Superior temporal gyrus (tissue), 1 donor: ENCODE measurements at regions not wholly inside any gene's neighbourhood (a gene's known extent, or its start where the extent isn't known, plus 50 kb on each side); places are given as distances from the start of the nearest gene placed in this dataset.

Source experiments
- DNase-seq: peaks from one replicate; pipeline ENCODE4 v3.0.0-alpha.2; 2016; ENCODE audit errors: extremely low spot score

- no peak for DNase-seq
Observed at GRCh38 chr7:115475761-115476385, 554.0 kb downstream of the MDFIC start.

- DNase-seq: no peak
Observed at GRCh38 chr7:115475206-115475605, 553.3 kb downstream of the MDFIC start.

DNA sequence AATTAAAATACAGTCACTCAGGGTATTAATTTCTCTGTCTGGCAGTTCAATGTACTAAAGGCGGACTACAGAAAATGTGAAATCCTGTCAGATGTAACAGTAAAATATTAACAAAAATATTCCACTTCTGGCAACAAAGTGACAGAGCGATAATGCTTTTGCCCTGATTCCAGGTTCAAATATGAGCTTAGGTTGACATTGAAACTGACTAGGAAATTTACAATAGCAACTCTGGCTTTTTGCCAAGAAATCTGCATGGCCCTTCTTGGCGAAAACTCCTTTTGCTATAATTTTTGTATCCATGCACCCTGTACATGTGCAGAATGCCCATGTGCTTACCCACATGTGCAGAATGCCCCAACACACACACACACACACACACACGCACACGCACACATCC lies 552.2 kb downstream of the MDFIC start:
- no peak for DNase-seq

DNA sequence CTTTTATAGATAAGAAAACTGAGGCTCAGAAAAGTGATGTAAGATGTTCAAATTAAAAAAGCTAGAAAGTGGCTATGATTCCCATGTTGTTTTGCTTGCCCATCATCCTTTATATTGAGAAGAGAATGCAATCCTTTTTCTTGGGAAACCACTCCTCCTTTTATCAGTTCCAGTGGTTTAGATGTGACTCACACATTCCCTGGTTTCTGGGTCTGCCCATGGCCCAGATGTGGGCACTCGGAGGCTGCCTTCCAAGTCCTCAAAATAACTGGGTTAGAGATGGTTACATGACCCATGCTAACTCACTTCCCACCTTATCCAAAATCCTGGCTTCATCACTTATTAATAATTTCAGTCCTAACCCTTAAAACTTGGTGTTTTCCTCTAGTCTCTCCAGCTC lies 550.0 kb downstream of the MDFIC start:
- DNase-seq: no peak

- DNase-seq: no peak
Observed at GRCh38 chr7:115462301-115463015, 540.6 kb downstream of the MDFIC start.

- no peak for DNase-seq
Observed at GRCh38 chr7:115449689-115450088, 527.8 kb downstream of the MDFIC start.

GRCh38 chr7:115447495-115447894 lies 525.6 kb downstream of the MDFIC start:
- DNase-seq: no peak

GRCh38 chr7:115441033-115441432 lies 519.1 kb downstream of the MDFIC start:
- DNase-seq: no peak

DNA sequence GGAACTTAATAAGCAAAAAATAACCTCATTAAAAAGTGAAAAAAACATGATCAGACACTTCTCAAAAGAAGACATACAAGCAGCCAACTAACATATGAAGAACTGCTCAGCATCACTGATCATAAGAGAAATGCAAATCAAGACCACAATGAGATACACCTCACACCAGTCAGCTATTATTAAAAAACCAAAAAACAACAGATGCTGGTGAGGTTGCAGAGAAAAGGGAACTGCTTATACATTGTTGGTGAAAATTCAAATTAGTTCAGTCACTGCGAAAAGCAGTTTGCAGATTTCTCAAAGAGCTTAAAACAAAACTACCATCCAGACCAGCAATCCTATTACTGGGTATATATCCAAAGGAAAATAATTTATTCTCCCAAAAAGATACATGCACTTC lies 513.3 kb downstream of the MDFIC start:
- no peak for DNase-seq

- no peak for DNase-seq
Observed at GRCh38 chr7:115429918-115430317, 508.0 kb downstream of the MDFIC start.

DNA sequence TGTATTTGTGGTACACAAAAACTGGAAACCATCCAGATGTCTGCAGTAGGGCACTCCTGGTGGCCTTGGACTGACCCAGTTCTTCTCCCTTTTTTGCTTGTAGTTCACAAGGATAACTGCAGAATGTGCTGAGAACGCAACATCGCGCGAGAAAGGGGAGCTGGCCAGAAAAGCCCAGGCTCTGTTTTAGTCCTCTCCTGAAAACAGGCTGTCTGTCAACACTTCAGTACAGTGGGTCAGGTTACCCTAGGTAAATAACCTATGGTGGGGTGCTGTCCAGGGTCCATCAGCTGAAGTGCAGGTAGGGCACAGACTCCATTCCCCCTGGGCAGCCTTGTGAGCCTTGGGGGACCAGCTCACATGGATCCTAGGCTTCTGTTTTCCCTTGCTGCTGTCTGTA lies 495.8 kb downstream of the MDFIC start:
- no peak for DNase-seq

GRCh38 chr7:115410972-115411686 lies 489.2 kb downstream of the MDFIC start:
- DNase-seq: no peak

GRCh38 chr7:115410434-115410820 lies 488.5 kb downstream of the MDFIC start:
- DNase-seq: no peak

DNA sequence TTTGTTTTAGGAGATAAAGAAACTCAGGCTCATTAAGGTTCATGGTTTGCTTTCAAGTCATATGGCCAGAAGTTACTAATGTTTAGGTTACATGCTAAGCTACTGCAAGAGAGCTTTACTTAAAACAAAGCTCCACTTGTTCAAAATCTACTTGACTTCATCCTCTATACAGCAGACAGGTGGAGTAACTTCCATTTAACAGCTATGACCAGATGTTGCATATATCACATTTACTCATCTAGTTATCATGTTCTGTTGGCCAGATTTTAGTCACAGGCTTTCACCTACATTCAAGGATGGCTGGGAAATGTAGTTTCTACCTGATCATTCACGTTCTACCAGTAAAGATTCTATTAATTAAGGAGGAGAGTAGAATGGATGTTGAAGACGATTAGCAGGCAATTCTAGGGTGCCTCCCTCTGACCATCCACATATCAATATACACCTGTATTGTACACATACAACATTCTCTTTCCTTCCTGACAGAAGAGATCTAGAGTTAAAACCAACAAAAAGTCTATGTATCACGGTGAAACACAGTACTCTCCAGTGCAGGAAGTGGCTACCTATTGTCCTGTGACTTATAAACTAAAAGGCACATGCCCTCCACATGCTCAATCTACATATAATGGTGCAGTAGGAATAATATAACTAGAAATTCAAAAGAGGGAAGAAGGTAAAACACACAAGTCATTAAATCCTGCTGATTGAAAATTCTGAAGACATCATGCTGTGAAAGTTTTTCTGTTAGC lies 488.0 kb downstream of the MDFIC start:
- DNase-seq: no peak

GRCh38 chr7:115406219-115406618 lies 484.3 kb downstream of the MDFIC start:
- DNase-seq: no peak

GRCh38 chr7:115387137-115387536 lies 465.2 kb downstream of the MDFIC start:
- no peak for DNase-seq

GRCh38 chr7:115379321-115379720 lies 457.4 kb downstream of the MDFIC start:
- DNase-seq: no peak

DNA sequence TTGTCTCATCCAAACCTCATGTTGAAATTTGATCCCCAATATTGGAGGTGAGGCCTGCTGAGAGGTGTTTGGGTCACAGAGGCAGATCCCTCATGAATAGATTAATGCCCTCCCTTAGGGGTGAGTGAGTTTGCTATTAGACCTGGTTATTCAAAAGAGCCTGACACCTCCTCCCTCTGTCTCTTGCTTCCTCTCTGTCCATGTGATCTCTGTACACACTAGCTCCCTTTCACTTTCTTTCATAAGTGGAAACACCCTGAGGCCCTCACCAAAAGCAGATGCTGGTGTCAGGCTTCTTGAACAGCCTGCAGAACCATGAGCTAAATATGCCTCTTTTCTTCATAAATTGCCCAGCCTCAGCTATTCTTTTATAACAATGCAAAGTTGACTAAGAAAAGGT lies 447.1 kb downstream of the MDFIC start:
- no peak for DNase-seq

GRCh38 chr7:115363916-115364315 lies 442.0 kb downstream of the MDFIC start:
- no peak for DNase-seq

- DNase-seq: peak; percentile 28
Observed at GRCh38 chr7:115359955-115360354, 438.1 kb downstream of the MDFIC start.

GRCh38 chr7:115359119-115359518 lies 437.2 kb downstream of the MDFIC start:
- DNase-seq: no peak

DNA sequence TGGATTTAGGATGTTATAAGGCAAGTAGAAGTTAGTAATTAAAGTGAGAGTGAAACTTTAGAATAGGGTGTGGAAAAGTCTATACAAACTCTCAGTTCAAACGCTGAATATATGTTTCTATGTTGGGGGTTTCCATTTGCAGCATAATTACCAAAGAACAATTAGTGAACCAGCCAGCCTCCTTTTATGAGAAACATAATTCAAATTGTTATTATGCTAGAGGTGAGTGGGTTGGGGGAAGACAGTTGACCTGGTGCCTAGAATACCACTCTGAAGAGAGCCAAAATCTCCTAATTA lies 435.8 kb downstream of the MDFIC start:
- DNase-seq: no peak
